SK-N-SH (cell line): ENCODE measurements at regions not wholly inside any gene's neighbourhood (a gene's known extent, or its start where the extent isn't known, plus 50 kb on each side); places are given as distances from the start of the nearest gene placed in this dataset.

Experiments
- CTCF ChIA-PET: fragments of 300-600, 350-600 bp; formaldehyde crosslinking; extraction: SDS; loops from one replicate; lab custom pipeline; 2021; lab: Yijun Ruan, JAX
- POLR2A ChIA-PET: fragments of 350-600 bp; sonication (Branson Sonifier 250); formaldehyde crosslinking; extraction: SDS; loops from one replicate; lab custom pipeline; 2020; ENCODE audit warnings: antibody characterized with exemption, inconsistent platforms; lab: Yijun Ruan, JAX
- DNase-seq: peaks from one replicate; pipeline ENCODE4 v3.0.0; 2012
- H2AFZ ChIP-seq: fragments of 200-600 bp; sonication (generic); 2 replicates; pipeline ENCODE4 v1.8.1; 2016; ENCODE audit warnings: antibody characterized with exemption, mild to moderate bottlenecking, low read depth
- H3F3A ChIP-seq: fragments of 200-600 bp; sonication (generic); replicated peaks from 2 replicates; pipeline ENCODE3; 2016; ENCODE audit warnings: antibody characterized with exemption, mild to moderate bottlenecking; ENCODE audit not compliant: insufficient read depth
- H3K27ac ChIP-seq, 2 experiments: fragments of 200-500 bp in 1 of 2; fragments of 200-600 bp in 1 of 2; sonication (Bioruptor generic) in 1 of 2; sonication (generic), shearing (Covaris generic) in 1 of 2; 2 replicates each; pipeline versions ENCODE4 v1.5.1 to v1.6.1; 2014 to 2016; ENCODE audit warnings: low read depth in 2 of 2, inconsistent platforms in 1 of 2, low read length in 1 of 2, mild to moderate bottlenecking in 1 of 2, mixed read lengths in 1 of 2
- H3K27me3 ChIP-seq: fragments of 200-600 bp; sonication (generic), shearing (Covaris generic); 2 replicates; pipeline ENCODE4 v1.6.1; 2016; ENCODE audit warnings: mixed run types; ENCODE audit not compliant: insufficient read depth
- H3K36me3 ChIP-seq, 2 experiments: fragments of 200-500 bp in 1 of 2; fragments of 200-600 bp in 1 of 2; sonication (Bioruptor generic) in 1 of 2; sonication (generic) in 1 of 2; replicated peaks in 1 of 2; 2 replicates each; pipeline versions ENCODE3 to v1.5.1; 2014 to 2016; ENCODE audit warnings: low read length in 1 of 2, mild to moderate bottlenecking in 1 of 2; ENCODE audit not compliant: insufficient read depth in 2 of 2, control insufficient read depth in 1 of 2
- H3K4me1 ChIP-seq, 2 experiments: fragments of 200-500 bp in 1 of 2; fragments of 200-600 bp in 1 of 2; sonication (Bioruptor generic) in 1 of 2; sonication (generic), shearing (Covaris generic) in 1 of 2; 2 replicates each; pipeline versions ENCODE4 v1.5.1 to v1.6.1; 2014 to 2016; ENCODE audit warnings: low read depth in 1 of 2, low read length in 1 of 2, mixed run types in 1 of 2; ENCODE audit not compliant: insufficient read depth in 2 of 2, control insufficient read depth in 1 of 2
- H3K4me2 ChIP-seq: fragments of 200-600 bp; sonication (generic), shearing (Covaris generic); 2 replicates; pipeline ENCODE4 v1.6.1; 2017; ENCODE audit warnings: mixed run types
- H3K4me3 ChIP-seq, 2 experiments: fragments of 200-500 bp in 1 of 2; fragments of 200-600 bp in 1 of 2; sonication (Bioruptor generic) in 1 of 2; sonication (generic), shearing (Covaris generic) in 1 of 2; 2 replicates each; pipeline versions ENCODE4 v1.5.1 to v1.8.1; 2014 to 2016; ENCODE audit warnings: low read depth in 2 of 2, inconsistent platforms in 1 of 2, low read length in 1 of 2, mild to moderate bottlenecking in 1 of 2, mixed read lengths in 1 of 2, moderate library complexity in 1 of 2
- H3K79me2 ChIP-seq: fragments of 200-600 bp; sonication (generic); 2 replicates; pipeline ENCODE4 v1.8.1; 2017; ENCODE audit warnings: mild to moderate bottlenecking; ENCODE audit not compliant: insufficient read depth
- H3K9ac ChIP-seq: fragments of 200-600 bp; sonication (generic); 2 replicates; pipeline ENCODE4 v1.6.1; 2017; ENCODE audit warnings: mixed run types
- H3K9me2 ChIP-seq: fragments of 200-600 bp; sonication (generic); 2 replicates; pipeline ENCODE4 v1.6.1; 2017; ENCODE audit warnings: mixed run types
- H3K9me3 ChIP-seq: fragments of 200-600 bp; sonication (generic); 2 replicates; pipeline ENCODE4 v1.6.1; 2017; ENCODE audit warnings: mixed run types, mild to moderate bottlenecking, moderate library complexity
- H4K20me1 ChIP-seq: fragments of 200-600 bp; sonication (generic); 2 replicates; pipeline ENCODE4 v1.6.1; 2017; ENCODE audit warnings: mild to moderate bottlenecking, mixed run types; ENCODE audit not compliant: insufficient read depth
- CHD2 ChIP-seq: fragments of 150-350 bp; IDR thresholded peaks from 2 replicates; pipeline ENCODE4 v1.6.1; 2018; ENCODE audit warnings: low read length; ENCODE audit not compliant: partially characterized antibody
- EZH2phosphoT487 ChIP-seq: fragments of 200-600 bp; sonication (generic); IDR thresholded peaks from 2 replicates; pipeline ENCODE4 v1.6.1; 2017; ENCODE audit warnings: low read depth, mixed run types, mild to moderate bottlenecking, antibody characterized with exemption, moderate library complexity, borderline replicate concordance
- FOSL2 ChIP-seq: IDR thresholded peaks from 2 replicates; pipeline ENCODE4 v1.4.0; 2012; ENCODE audit warnings: low read depth, mild to moderate bottlenecking, moderate library complexity, borderline replicate concordance
- FOXM1 ChIP-seq: IDR thresholded peaks from 2 replicates; pipeline ENCODE4 v1.4.0; 2012; ENCODE audit warnings: low read depth, mild to moderate bottlenecking
- GATA2 ChIP-seq: sonication (generic); formaldehyde crosslinking; IDR thresholded peaks from 2 replicates; pipeline ENCODE4 v1.5.0; 2020; ENCODE audit warnings: mild to moderate bottlenecking, missing genetic modification reagents
- JUND ChIP-seq: IDR thresholded peaks from 2 replicates; pipeline ENCODE4 v1.4.0; 2012
- MXI1 ChIP-seq: IDR thresholded peaks from 2 replicates; pipeline ENCODE4 v1.6.1; 2012; ENCODE audit warnings: mild to moderate bottlenecking, low read depth, low read length, improper control_type of control experiment
- POLR2AphosphoS5 ChIP-seq: IDR thresholded peaks from 2 replicates; pipeline ENCODE4 v1.6.1; 2012; ENCODE audit warnings: low read depth, low read length
- RFX5 ChIP-seq: IDR thresholded peaks from 2 replicates; pipeline ENCODE4 v1.6.1; 2012; ENCODE audit warnings: mild to moderate bottlenecking, improper control_type of control experiment, low read length
- RXRA ChIP-seq: IDR thresholded peaks from 2 replicates; pipeline ENCODE4 v1.4.0; 2012; ENCODE audit warnings: low read depth, mild to moderate bottlenecking, borderline replicate concordance
- TAF1 ChIP-seq: IDR thresholded peaks from 2 replicates; pipeline ENCODE4 v1.6.1; 2012; ENCODE audit warnings: low read depth, mild to moderate bottlenecking, low read length, moderate library complexity, borderline replicate concordance
- TEAD4 ChIP-seq: IDR thresholded peaks from 2 replicates; pipeline ENCODE4 v1.4.0; 2012; ENCODE audit warnings: mild to moderate bottlenecking, borderline replicate concordance; ENCODE audit not compliant: insufficient read depth
- WGBS: methylation state at CpG from one replicate; pipeline ENCODE4 v1.1.6; 2017; ENCODE audit warnings: low lambda C conversion rate; 5-methylcytosine and 5-hydroxymethylcytosine counted together
- TF ChIP-seq, protein P1 (sequence below): fragments of 150-350 bp; IDR thresholded peaks from 2 replicates; pipeline ENCODE4 v1.6.1; 2016; ENCODE audit warnings: mild to moderate bottlenecking, low read depth, low read length
- TF ChIP-seq, protein P2 (sequence below): IDR thresholded peaks from 2 replicates; pipeline ENCODE4 v1.4.0; 2012; ENCODE audit warnings: low read depth, borderline replicate concordance

DNA sequence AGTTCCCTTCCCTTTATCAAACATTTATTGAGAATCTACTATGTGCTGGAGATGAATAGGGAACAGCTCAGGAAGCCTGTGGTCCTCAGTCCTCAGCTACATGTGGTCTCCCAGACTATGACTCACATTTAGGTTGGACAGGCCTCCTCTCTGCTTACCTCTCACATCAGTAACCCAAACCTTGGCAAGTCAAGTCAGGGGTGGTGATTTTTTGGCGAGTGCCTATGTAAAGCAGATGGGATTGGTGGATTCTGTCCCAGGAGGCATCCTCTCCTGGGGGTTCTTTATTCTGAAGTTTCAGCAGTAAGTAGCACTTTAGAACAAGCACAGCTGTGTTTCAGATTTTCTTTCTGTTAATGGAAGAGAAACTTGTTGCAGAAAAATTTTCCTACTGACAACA lies 241.3 kb downstream of the PRDM2 start:
- H4K20me1 ChIP-seq = no peaks in the 10 kb centered on the region
- H3K27ac ChIP-seq = no peak overlapping the region
- no peaks in the 10 kb centered on the region for H3F3A ChIP-seq
- H3K4me2 ChIP-seq = no peak overlapping the region
- WGBS = 0% methylated on average over 1 of the region's 1 CpG
- no peak for TF ChIP-seq RXRA
- no peak for TF ChIP-seq MXI1
- TF ChIP-seq TEAD4 = no peak
- TF ChIP-seq FOXM1 = no peak
- no peak for TF ChIP-seq JUND
- TF ChIP-seq, protein P1, sequence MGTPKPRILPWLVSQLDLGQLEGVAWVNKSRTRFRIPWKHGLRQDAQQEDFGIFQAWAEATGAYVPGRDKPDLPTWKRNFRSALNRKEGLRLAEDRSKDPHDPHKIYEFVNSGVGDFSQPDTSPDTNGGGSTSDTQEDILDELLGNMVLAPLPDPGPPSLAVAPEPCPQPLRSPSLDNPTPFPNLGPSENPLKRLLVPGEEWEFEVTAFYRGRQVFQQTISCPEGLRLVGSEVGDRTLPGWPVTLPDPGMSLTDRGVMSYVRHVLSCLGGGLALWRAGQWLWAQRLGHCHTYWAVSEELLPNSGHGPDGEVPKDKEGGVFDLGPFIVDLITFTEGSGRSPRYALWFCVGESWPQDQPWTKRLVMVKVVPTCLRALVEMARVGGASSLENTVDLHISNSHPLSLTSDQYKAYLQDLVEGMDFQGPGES = no peak
- TF ChIP-seq EZH2phosphoT487 = no peak
- no peak for TF ChIP-seq POLR2AphosphoS5
- ChIA-PET CTCF (no interaction called here), POLR2A (no interaction called here)
- H3K27me3 ChIP-seq = no peaks in the 10 kb centered on the region
- DNase-seq = no peak
- no peaks in the 10 kb centered on the region for H3K79me2 ChIP-seq
- H3K4me3 ChIP-seq = no peak overlapping the region
- no peaks in the 10 kb centered on the region for H3K36me3 ChIP-seq
- no peaks in the 10 kb centered on the region for H3K4me1 ChIP-seq
- no peak overlapping the region for H2AFZ ChIP-seq
- no peak overlapping the region for H3K9ac ChIP-seq
- H3K9me2 ChIP-seq = no peaks in the 10 kb centered on the region
- no peaks in the 10 kb centered on the region for H3K9me3 ChIP-seq

DNA sequence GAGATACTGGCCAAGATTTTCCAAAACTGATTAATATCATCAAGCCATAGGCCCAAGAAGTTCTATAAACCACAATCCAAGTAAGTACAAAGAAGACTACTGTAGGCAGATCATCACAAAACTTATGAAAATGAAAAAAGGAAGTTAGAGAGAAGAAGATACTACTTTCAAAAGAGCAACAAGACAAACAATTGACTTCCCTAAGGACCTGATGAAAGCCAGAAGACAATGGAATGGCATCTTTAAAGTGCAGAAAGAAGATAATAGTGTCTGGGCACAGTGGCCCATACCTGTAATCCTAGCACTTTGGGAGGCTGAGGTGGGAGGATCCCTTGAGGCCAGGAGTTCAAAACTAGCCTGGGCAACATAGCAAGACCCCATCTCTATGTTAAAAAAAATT lies 243.1 kb downstream of the PRDM2 start:
- H3K27me3 ChIP-seq = no peaks in the 10 kb centered on the region
- no peak overlapping the region for H3K9ac ChIP-seq
- H3K9me2 ChIP-seq = no peaks in the 10 kb centered on the region
- no peak overlapping the region for H2AFZ ChIP-seq
- ChIA-PET POLR2A (no interaction called here), CTCF (no interaction called here)
- H3K4me1 ChIP-seq = no peaks in the 10 kb centered on the region
- no peak overlapping the region for H3K4me3 ChIP-seq
- no peaks in the 10 kb centered on the region for H3F3A ChIP-seq
- no peak for DNase-seq
- no peak overlapping the region for H3K4me2 ChIP-seq
- H3K79me2 ChIP-seq = no peaks in the 10 kb centered on the region
- no peaks in the 10 kb centered on the region for H4K20me1 ChIP-seq
- no peak overlapping the region for H3K27ac ChIP-seq
- no peaks in the 10 kb centered on the region for H3K36me3 ChIP-seq
- no peaks in the 10 kb centered on the region for H3K9me3 ChIP-seq
- TF ChIP-seq, protein P2, sequence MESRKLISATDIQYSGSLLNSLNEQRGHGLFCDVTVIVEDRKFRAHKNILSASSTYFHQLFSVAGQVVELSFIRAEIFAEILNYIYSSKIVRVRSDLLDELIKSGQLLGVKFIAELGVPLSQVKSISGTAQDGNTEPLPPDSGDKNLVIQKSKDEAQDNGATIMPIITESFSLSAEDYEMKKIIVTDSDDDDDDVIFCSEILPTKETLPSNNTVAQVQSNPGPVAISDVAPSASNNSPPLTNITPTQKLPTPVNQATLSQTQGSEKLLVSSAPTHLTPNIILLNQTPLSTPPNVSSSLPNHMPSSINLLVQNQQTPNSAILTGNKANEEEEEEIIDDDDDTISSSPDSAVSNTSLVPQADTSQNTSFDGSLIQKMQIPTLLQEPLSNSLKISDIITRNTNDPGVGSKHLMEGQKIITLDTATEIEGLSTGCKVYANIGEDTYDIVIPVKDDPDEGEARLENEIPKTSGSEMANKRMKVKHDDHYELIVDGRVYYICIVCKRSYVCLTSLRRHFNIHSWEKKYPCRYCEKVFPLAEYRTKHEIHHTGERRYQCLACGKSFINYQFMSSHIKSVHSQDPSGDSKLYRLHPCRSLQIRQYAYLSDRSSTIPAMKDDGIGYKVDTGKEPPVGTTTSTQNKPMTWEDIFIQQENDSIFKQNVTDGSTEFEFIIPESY = no peak
- no peak for TF ChIP-seq CHD2
- TF ChIP-seq FOSL2 = no peak
- no peak for TF ChIP-seq RFX5
- no peak for TF ChIP-seq GATA2
- TF ChIP-seq TAF1 = no peak
- no peak for TF ChIP-seq POLR2AphosphoS5
- TF ChIP-seq, protein P1 = no peak
